Stimulated activated CD4-positive, alpha-beta T cell treated with anti-CD3 and anti-CD28 coated beads, Interleukin-15, amount 100 ng/mL, for 24 hours (primary cell): ENCODE measurements at regions not wholly inside any gene's neighbourhood (a gene's known extent, or its start where the extent isn't known, plus 50 kb on each side); places are given as distances from the start of the nearest gene placed in this dataset.
"Not testable (repeated sequence)": the region's sequence is repeated elsewhere in the genome, so short reads cannot be mapped to it uniquely, and the experiment has no call there.

ENCODE experiments used
- DNase-seq: peaks from one replicate; pipeline ENCODE4 v3.0.0-alpha.2; 2020

DNA sequence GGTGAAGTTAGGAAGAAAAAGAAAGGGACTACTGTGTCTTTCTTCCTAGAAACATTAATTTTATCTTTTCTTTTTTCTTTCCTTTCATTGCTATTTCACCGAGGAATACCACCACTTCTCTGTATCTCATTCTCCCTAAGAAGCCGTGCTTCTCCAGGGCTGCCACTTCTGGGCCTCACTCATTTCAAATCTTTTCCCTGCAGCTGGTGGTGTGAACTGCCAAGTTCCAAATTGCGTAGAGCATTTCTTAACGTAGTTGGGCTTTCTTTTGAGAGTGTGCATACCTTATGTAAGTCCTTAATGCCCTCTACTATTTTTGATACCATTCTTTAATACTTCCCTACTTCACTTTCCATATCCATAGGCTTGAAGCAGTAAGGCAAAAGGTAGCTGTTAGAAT is 66.7 kb upstream of the CYP1B1 start:
- no peak for DNase-seq

DNA sequence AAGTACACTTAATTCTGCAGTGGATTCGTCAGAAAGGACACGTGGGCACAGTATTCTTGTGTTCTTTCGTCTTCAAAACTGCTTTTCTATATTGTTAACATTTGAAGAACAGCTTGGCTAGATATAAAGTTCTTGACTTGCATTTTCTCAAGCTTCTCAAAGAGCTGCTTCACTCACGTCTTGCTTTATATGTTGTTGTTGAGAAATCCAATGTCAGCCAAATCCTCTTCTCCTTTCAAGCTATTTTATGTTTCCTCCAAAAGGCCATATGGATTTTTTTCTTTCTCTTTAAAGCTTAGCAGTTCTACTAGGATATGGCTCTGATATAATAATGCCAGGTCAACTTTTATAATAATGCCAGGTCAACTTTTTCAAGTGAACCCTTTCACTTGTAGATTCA is 65.5 kb upstream of the CYP1B1 start:
- no peak for DNase-seq

- DNase-seq: no peak
Measured at GRCh38 chr2:38138996-38139395, 63.0 kb upstream of the CYP1B1 start.

DNA sequence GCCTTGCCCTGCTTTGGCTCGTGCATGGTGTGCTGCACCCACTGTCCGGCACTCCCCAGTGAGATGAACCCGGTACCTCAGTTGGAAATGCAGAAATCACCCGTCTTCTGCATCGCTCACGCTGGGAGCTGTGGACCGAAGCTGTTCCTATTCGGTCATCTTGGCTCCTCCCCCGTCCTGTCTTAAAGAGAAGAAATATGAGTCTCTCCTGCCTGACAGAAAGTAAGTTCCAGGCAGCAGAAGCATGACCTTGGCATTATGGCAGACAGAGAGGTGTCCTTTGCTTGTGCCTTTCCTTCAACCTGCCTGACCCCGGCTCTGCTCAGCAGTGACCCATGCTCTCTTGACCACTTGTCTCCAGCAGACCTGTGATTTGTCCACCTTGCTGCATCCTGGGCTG is 62.5 kb upstream of the CYP1B1 start:
- DNase-seq: no peak

DNA sequence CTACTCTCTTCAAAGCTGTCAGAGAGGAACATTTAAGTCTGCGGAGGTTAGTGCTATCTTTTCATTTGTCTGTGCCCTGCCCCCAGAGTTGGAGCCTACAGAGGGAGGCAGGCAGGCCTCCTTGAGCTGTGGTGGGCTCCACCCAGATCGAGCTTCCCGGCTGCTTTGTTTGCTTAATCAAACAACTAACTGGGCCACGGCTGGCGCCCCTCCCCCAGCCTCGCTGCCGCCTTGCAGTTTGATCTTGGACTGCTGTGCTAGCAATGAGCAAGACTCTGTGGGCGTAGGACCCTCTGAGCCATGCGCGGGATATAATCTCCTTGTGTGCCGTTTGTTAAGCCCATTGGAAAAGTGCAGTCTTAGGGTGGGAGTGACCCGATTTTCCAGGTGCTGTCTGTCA is 62.0 kb upstream of the CYP1B1 start:
- DNase-seq: not testable (repeated sequence)

DNA sequence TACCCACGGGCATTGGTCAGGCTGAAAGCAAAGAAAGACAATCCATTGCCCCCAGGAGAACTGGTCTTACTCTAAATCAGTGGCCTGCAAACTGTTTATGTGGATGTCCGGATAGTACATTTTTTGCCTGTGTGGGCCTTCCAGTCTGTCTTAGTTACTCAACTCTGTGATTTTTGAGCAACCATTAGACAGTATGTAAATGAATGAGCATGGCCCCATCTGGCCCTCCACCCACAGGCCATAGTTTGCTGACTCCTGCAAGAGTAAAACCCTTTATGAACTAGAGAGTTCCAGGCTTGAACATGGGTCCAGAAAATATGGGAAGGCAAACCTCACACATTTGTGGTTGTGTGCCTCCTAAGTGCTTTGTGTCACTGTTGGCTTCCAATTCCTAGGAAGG is 55.7 kb upstream of the CYP1B1 start:
- no peak for DNase-seq

GRCh38 chr2:38130876-38131275 is 54.9 kb upstream of the CYP1B1 start:
- no peak for DNase-seq

DNA sequence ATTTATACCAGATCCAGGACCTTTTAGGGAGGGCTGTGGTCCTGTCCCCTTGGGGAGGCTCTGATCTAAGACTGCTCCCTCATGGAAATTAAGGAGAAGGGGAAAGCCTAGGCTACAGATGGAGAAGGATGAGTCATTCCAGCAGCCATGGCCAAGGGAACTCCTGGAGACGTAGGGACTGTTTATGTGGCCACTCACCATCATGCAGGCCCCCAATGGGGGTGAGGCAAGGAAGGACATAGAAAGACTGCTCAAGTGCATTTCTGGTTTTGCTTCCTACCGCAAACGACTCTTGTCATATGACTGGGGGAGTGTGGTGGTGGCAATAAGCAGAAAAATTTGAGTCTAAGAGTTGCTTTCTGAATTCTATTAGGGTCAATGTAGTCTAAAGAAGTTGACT is 54.0 kb upstream of the CYP1B1 start:
- no peak for DNase-seq

GRCh38 chr2:38129481-38129880 is 53.5 kb upstream of the CYP1B1 start:
- no peak for DNase-seq

DNA sequence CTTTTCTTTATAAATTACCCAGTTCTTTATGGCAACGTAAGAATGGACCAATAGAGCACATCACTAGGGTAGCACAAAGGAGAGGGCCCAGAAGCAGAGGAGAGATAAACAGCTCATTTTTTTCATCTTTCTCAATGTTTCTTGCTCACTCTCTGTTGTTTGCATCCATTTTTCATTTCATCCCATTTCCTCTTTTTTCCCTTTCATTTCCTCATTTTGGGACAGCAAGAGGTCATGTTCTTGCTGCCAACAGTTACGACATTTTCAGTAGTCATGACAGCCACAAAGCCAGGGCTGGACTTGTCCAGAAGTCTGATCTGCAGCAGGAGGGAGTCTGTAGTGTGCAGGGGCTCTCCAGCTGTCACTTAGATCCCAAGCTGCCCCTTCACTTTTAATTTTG is 52.7 kb upstream of the CYP1B1 start:
- DNase-seq: no peak

DNA sequence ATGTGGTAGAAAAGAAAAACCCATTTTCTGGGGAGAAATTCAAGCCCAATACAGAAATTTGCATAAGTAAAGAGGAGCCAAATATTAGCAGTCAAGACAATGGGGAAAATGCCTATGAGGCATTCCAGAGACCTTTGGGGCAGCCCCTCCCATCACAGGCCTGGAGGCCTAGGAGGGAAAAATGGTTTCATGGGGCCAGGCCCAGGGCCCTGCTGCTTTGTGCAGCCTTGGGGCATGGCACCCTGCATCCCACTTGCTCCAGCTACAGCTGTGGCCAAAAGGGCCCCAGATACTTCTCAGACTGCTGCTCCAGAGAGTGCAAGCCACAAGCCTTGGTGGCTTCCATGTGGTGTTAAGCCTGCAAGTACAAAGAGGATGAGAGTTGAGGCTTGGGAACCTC is 51.3 kb upstream of the CYP1B1 start:
- no peak for DNase-seq

- no peak for DNase-seq
Measured at GRCh38 chr2:38125842-38126241, 49.9 kb upstream of the CYP1B1 start.
